22Rv1 (cell line): ENCODE measurements at regions not wholly inside any gene's neighbourhood (a gene's known extent, or its start where the extent isn't known, plus 50 kb on each side); places are given as distances from the start of the nearest gene placed in this dataset.

ENCODE experiments used
- ZFX ChIP-seq: fragments of 450-650 bp; IDR thresholded peaks from 2 replicates; pipeline ENCODE4 v1.6.1; 2017; ENCODE audit warnings: antibody characterized with exemption, borderline replicate concordance
- TF ChIP-seq, protein P1 (sequence below): fragments of 450-650 bp; IDR thresholded peaks from 2 replicates; pipeline ENCODE4 v1.5.1; 2017; ENCODE audit warnings: mild to moderate bottlenecking

DNA sequence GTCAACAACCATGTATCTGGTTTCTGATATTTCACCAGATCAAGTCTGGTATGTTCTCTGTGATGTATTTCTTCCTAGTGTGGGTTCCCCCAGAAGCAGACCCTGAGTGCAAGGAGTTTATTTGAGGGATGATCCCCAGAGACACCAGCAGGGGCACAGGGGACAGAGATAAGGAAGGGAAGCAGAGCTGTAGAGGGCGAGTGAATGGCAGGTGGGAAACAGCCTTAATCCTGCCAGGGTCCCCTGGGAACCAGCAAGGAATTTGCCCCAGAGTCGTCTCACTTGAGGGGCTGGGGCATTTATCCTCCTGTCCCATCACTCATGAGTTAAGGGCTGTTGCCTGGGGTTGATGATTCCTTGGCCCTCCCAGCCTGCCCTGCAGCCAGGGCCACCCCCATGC lies 206.4 kb upstream of the BCOR start:
- TF ChIP-seq, protein P1, sequence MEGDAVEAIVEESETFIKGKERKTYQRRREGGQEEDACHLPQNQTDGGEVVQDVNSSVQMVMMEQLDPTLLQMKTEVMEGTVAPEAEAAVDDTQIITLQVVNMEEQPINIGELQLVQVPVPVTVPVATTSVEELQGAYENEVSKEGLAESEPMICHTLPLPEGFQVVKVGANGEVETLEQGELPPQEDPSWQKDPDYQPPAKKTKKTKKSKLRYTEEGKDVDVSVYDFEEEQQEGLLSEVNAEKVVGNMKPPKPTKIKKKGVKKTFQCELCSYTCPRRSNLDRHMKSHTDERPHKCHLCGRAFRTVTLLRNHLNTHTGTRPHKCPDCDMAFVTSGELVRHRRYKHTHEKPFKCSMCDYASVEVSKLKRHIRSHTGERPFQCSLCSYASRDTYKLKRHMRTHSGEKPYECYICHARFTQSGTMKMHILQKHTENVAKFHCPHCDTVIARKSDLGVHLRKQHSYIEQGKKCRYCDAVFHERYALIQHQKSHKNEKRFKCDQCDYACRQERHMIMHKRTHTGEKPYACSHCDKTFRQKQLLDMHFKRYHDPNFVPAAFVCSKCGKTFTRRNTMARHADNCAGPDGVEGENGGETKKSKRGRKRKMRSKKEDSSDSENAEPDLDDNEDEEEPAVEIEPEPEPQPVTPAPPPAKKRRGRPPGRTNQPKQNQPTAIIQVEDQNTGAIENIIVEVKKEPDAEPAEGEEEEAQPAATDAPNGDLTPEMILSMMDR: no peak
- TF ChIP-seq ZFX: no peak
